Lower lobe of right lung (tissue), 2 donors: ENCODE measurements at regions not wholly inside any gene's neighbourhood (a gene's known extent, or its start where the extent isn't known, plus 50 kb on each side); places are given as distances from the start of the nearest gene placed in this dataset.
"Not testable (repeated sequence)": the region's sequence is repeated elsewhere in the genome, so short reads cannot be mapped to it uniquely, and the experiment has no call there.

ENCODE experiments used
- ATAC-seq, 2 donors: fragments of 200-7000 bp; cut with Tn5 transposase; one replicate each; pipeline ENCODE4 v1.9.1; 2020 to 2022; ENCODE audit warnings: mild to moderate bottlenecking in 2 of 2, moderate library complexity in 2 of 2
- DNase-seq: peaks from one replicate; pipeline ENCODE4 v3.0.0-alpha.2; 2020
- H3K27ac ChIP-seq: fragments of 200-600 bp; one replicate; pipeline ENCODE4 v1.8.0; 2022
- H3K27me3 ChIP-seq: fragments of 200-600 bp; one replicate; pipeline ENCODE4 v1.8.0; 2022; ENCODE audit warnings: low read depth
- H3K36me3 ChIP-seq: fragments of 200-600 bp; one replicate; pipeline ENCODE4 v1.8.0; 2022; ENCODE audit warnings: mild to moderate bottlenecking
- H3K4me1 ChIP-seq: fragments of 200-600 bp; one replicate; pipeline ENCODE4 v1.8.0; 2022
- H3K4me3 ChIP-seq: fragments of 200-600 bp; one replicate; pipeline ENCODE4 v1.8.0; 2022; ENCODE audit warnings: mild to moderate bottlenecking
- H3K9me3 ChIP-seq: fragments of 200-600 bp; one replicate; pipeline ENCODE4 v1.8.0; 2022
- intact Hi-C: fragments of 100-400 bp; cut with DNase I; formaldehyde crosslinking; loops from one replicate; pipeline ENCODE4 v1.11.0; 2022
- TF ChIP-seq, protein P1 (sequence below): fragments of 200-600 bp; IDR thresholded peaks from one replicate; pipeline ENCODE4 v1.8.0; 2022; ENCODE audit warnings: antibody characterized with exemption, mild to moderate bottlenecking
- donor health status: DM: no; HTN: yes; CAD: no; lungs with severe emphysema.

- Histone ChIP-seq H3K4me3 (no peak overlapping the region), H3K27ac (no peak overlapping the region), H3K36me3 (no peaks in the 10 kb centered on the region), H3K9me3 (no peaks in the 10 kb centered on the region), H3K27me3 (no peaks in the 10 kb centered on the region), H3K4me1 (no peaks in the 10 kb centered on the region)
- intact Hi-C loops, result no loop called here
- DNase-seq, result no peak
- TF ChIP-seq, protein P1, sequence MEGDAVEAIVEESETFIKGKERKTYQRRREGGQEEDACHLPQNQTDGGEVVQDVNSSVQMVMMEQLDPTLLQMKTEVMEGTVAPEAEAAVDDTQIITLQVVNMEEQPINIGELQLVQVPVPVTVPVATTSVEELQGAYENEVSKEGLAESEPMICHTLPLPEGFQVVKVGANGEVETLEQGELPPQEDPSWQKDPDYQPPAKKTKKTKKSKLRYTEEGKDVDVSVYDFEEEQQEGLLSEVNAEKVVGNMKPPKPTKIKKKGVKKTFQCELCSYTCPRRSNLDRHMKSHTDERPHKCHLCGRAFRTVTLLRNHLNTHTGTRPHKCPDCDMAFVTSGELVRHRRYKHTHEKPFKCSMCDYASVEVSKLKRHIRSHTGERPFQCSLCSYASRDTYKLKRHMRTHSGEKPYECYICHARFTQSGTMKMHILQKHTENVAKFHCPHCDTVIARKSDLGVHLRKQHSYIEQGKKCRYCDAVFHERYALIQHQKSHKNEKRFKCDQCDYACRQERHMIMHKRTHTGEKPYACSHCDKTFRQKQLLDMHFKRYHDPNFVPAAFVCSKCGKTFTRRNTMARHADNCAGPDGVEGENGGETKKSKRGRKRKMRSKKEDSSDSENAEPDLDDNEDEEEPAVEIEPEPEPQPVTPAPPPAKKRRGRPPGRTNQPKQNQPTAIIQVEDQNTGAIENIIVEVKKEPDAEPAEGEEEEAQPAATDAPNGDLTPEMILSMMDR, result no peak
- ATAC-seq, result no peak
Measured at GRCh38 chr5:163747586-163747985, 242.2 kb downstream of the MAT2B start.

GRCh38 chr5:163748934-163749333, 243.5 kb downstream of the MAT2B start:
- Histone ChIP-seq H3K27me3 (no peaks in the 10 kb centered on the region), H3K9me3 (no peaks in the 10 kb centered on the region), H3K36me3 (no peaks in the 10 kb centered on the region), H3K4me1 (no peaks in the 10 kb centered on the region), H3K27ac (no peak overlapping the region), H3K4me3 (no peak overlapping the region)
- TF ChIP-seq, protein P1, result no peak
- intact Hi-C loops, result no loop called here
- DNase-seq, result no peak
- no peak for ATAC-seq

DNA sequence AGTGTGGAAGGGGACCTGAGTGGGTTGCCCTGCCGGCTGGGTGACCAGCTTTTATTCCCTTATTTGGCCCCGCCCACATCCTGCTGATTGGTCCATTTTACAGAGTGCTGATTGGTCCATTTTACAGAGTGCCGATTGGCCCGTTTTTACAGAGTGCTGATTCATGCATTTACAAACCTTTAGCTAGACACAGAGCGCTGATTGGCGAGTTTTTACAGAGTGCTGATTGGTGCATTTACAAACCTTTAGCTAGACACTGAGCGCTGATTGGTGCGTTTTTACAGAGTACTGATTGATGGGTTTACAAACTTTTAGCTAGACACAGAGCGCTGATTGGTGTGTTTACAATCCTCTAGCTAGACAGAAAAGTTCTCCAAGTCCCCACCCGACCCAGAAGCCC, 245.0 kb downstream of the MAT2B start:
- intact Hi-C loops, H3K9me3 ChIP-seq, H3K4me1 ChIP-seq, ATAC-seq, H3K36me3 ChIP-seq, H3K27ac ChIP-seq, H3K27me3 ChIP-seq, DNase-seq, H3K4me3 ChIP-seq: not testable (repeated sequence)

DNA sequence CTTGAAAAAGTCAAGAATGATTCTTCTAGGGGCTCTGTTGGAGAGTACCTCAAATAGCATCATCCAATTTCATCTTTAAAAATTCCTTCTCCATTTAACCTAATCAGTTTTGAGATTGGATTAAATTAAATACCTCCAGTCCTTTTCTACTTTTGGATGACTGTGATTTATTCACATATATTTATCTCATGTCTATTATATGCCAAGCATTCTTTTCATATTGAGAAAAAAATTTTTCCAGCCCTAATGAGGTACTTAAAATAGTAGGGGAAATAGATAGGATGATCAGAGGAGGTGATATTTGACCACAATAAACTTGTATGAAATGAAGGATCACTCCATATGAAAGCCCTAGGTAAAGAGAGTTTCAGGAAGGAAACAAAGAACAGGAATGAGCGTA, 250.1 kb downstream of the MAT2B start:
- no peak for ATAC-seq

DNA sequence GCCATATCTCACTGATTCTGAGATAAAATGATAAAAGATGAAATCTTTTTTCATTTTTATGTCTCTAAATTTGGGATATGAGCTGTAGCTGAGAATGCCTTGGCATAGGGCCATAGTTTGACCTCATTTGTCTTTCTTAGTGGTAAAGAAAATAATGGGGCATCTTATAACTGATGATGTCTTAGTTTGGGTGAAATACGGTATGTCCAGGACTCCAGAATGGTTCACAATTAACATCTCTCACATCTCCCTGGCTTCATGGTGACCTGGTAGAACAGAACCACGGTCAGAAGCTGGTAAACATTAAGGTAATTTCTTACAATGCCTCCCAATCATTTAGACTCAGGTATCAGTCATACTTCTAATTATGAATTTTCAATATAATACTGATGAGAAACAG, 250.8 kb downstream of the MAT2B start:
- TF ChIP-seq, protein P1, result no peak
- Histone ChIP-seq H3K4me3 (no peak overlapping the region), H3K9me3 (no peaks in the 10 kb centered on the region), H3K4me1 (no peaks in the 10 kb centered on the region), H3K27ac (no peak overlapping the region), H3K27me3 (no peaks in the 10 kb centered on the region), H3K36me3 (no peaks in the 10 kb centered on the region)
- DNase-seq (no peak), ATAC-seq (no peak)
- intact Hi-C loops, result no loop called here

More for the DNA sequence above, 250.1 kb downstream of the MAT2B start:
- Histone ChIP-seq H3K27ac (no peak overlapping the region), H3K9me3 (no peaks in the 10 kb centered on the region), H3K4me1 (no peaks in the 10 kb centered on the region), H3K4me3 (no peak overlapping the region), H3K36me3 (no peaks in the 10 kb centered on the region), H3K27me3 (no peaks in the 10 kb centered on the region)
- intact Hi-C loops, result no loop called here
- no peak for DNase-seq
- TF ChIP-seq, protein P1, result no peak

- H3K27me3 ChIP-seq, result no peaks in the 10 kb centered on the region
- no peak overlapping the region for H3K27ac ChIP-seq
- TF ChIP-seq, protein P1, result no peak
- H3K4me1 ChIP-seq, result no peaks in the 10 kb centered on the region
- peak; percentile 23 to 32 for ATAC-seq
- intact Hi-C loops, result no loop called here
- no peak for DNase-seq
- H3K9me3 ChIP-seq, result no peaks in the 10 kb centered on the region
- no peak overlapping the region for H3K4me3 ChIP-seq
- no peaks in the 10 kb centered on the region for H3K36me3 ChIP-seq
Measured at GRCh38 chr5:163757344-163757743, 251.9 kb downstream of the MAT2B start.
